ENCODE measurements at regions not wholly inside any gene's neighbourhood (a gene's known extent, or its start where the extent isn't known, plus 50 kb on each side); places are given as distances from the start of the nearest gene placed in this dataset.
"Not testable (repeated sequence)": the region's sequence is repeated elsewhere in the genome, so short reads cannot be mapped to it uniquely, and the experiment has no call there.

- no peak for DNase-seq
These were observed 317.6 kb downstream of the BCOR start for GRCh38 chrX:39779952-39780783.

- DNase-seq = no peak
These were observed 315.5 kb downstream of the BCOR start for GRCh38 chrX:39782276-39782675.

- DNase-seq = no peak
These were observed 309.8 kb downstream of the BCOR start for GRCh38 chrX:39787999-39788398.

GRCh38 chrX:39788521-39788920 lies 309.2 kb downstream of the BCOR start:
- no peak for DNase-seq

- DNase-seq = no peak
These were observed 306.1 kb downstream of the BCOR start for GRCh38 chrX:39791691-39792090.

GRCh38 chrX:39795605-39796004 lies 302.2 kb downstream of the BCOR start:
- DNase-seq = no peak

- no peak for DNase-seq
These were observed 300.9 kb downstream of the BCOR start for GRCh38 chrX:39796856-39797255.

- DNase-seq = not testable (repeated sequence)
These were observed 299.3 kb downstream of the BCOR start for GRCh38 chrX:39798488-39798887.

GRCh38 chrX:39802354-39802753 lies 295.4 kb downstream of the BCOR start:
- DNase-seq = no peak

- no peak for DNase-seq
These were observed 294.9 kb downstream of the BCOR start for GRCh38 chrX:39802908-39803307.

- DNase-seq = peak in 1 of 2 experiments; percentile 25
These were observed 292.7 kb downstream of the BCOR start for GRCh38 chrX:39805022-39805421.

- no peak for DNase-seq
These were observed 291.9 kb downstream of the BCOR start for GRCh38 chrX:39805825-39806224.

GRCh38 chrX:39808471-39808917 lies 289.3 kb downstream of the BCOR start:
- DNase-seq = no peak

- no peak for DNase-seq
These were observed 288.4 kb downstream of the BCOR start for GRCh38 chrX:39809331-39809730.

- no peak for DNase-seq
These were observed 286.9 kb downstream of the BCOR start for GRCh38 chrX:39810901-39811300.

GRCh38 chrX:39811376-39811775 lies 286.4 kb downstream of the BCOR start:
- DNase-seq = no peak

GRCh38 chrX:39813631-39814277 lies 284.0 kb downstream of the BCOR start:
- no peak for DNase-seq

GRCh38 chrX:39814391-39814790 lies 283.4 kb downstream of the BCOR start:
- DNase-seq = peak; percentile 21 to 67

- peak; percentile 98 to 99 for DNase-seq
These were observed 282.1 kb downstream of the BCOR start for GRCh38 chrX:39815631-39816030.

- peak; percentile 44 to 45 for DNase-seq
These were observed 280.7 kb downstream of the BCOR start for GRCh38 chrX:39816871-39817731.

GRCh38 chrX:39817754-39818470 lies 279.8 kb downstream of the BCOR start:
- DNase-seq = peak in 1 of 2 experiments; percentile 34

- DNase-seq = no peak
These were observed 279.0 kb downstream of the BCOR start for GRCh38 chrX:39818750-39819149.

All from NCI-H526 (cell line).